H1 (cell line): ENCODE measurements at regions not wholly inside any gene's neighbourhood (a gene's known extent, or its start where the extent isn't known, plus 50 kb on each side); places are given as distances from the start of the nearest gene placed in this dataset.

Experiments used
- CTCF ChIA-PET: fragments of 300-600 bp; sonication (Branson Sonifier 250); formaldehyde crosslinking; loops from one replicate; lab custom pipeline; 2021; ENCODE audit not compliant: partially characterized antibody; lab: Charles Lee
- POLR2A ChIA-PET: fragments of 300-600 bp; sonication (Branson Sonifier 250); formaldehyde crosslinking; loops from one replicate; lab custom pipeline; 2021; ENCODE audit warnings: inconsistent platforms; ENCODE audit not compliant: partially characterized antibody; lab: Charles Lee
- DNase-seq, 2 experiments: peaks; one replicate each; pipeline versions ENCODE4 v3.0.0 to v3.0.0-alpha.2; 2010 to 2022; ENCODE audit warnings: low spot score in 2 of 2, low read depth in 1 of 2, mixed read lengths in 1 of 2
- FAIRE-seq: peaks from 2 replicates; lab custom pipeline; 2011; peaks lifted over from hg19 to GRCh38; lab: Jason Lieb, UNC
- H2AFZ ChIP-seq: 2 replicates; pipeline ENCODE4 v1.8.1; 2012; ENCODE audit warnings: low read length, inconsistent platforms
- H2AK5ac ChIP-seq: 2 replicates; pipeline ENCODE4 v1.6.1; 2013; ENCODE audit warnings: low read depth, low read length
- H2BK120ac ChIP-seq: replicated peaks from 2 replicates; pipeline ENCODE3; 2013; ENCODE audit warnings: low read depth, low read length, inconsistent platforms
- H2BK12ac ChIP-seq: 2 replicates; pipeline ENCODE4 v1.6.1; 2013; ENCODE audit warnings: low read depth, low read length
- H2BK15ac ChIP-seq: 2 replicates; pipeline ENCODE4 v1.6.1; 2013; ENCODE audit warnings: low read length
- H2BK20ac ChIP-seq: 2 replicates; pipeline ENCODE4 v1.6.1; 2013; ENCODE audit warnings: low read length
- H2BK5ac ChIP-seq: 2 replicates; pipeline ENCODE4 v1.6.1; 2013; ENCODE audit warnings: low read depth, low read length
- H3K14ac ChIP-seq: 2 replicates; pipeline ENCODE4 v1.6.1; 2013; ENCODE audit warnings: inconsistent platforms; ENCODE audit not compliant: insufficient read length
- H3K18ac ChIP-seq: 2 replicates; pipeline ENCODE4 v1.6.1; 2013; ENCODE audit warnings: low read length; ENCODE audit errors: extremely low read depth
- H3K23ac ChIP-seq: 2 replicates; pipeline ENCODE4 v1.6.1; 2013; ENCODE audit warnings: inconsistent platforms; ENCODE audit not compliant: insufficient read length
- H3K23me2 ChIP-seq: 2 replicates; pipeline ENCODE4 v1.6.1; 2013; ENCODE audit warnings: low read depth, low read length
- H3K27ac ChIP-seq: 2 replicates; pipeline ENCODE4 v1.6.1; 2011; ENCODE audit warnings: low read depth, low read length, inconsistent platforms
- H3K27me3 ChIP-seq, 4 experiments: replicated peaks in 1 of 4; 1 replicate in 1 of 4; 2 replicates in 3 of 4; pipeline versions ENCODE4 v1.6.1 to v1.8.1; 2011 to 2013; ENCODE audit warnings: low read length in 3 of 4, mild to moderate bottlenecking in 3 of 4, inconsistent platforms in 2 of 4, mixed read lengths in 2 of 4, moderate library complexity in 1 of 4; ENCODE audit not compliant: control insufficient read depth in 3 of 4, insufficient read depth in 3 of 4; ENCODE audit errors: extremely low read depth in 1 of 4
- H3K36me3 ChIP-seq, 4 experiments: 2 replicates each; pipeline versions ENCODE4 v1.6.1 to v1.8.1; 2011 to 2013; ENCODE audit warnings: mild to moderate bottlenecking in 4 of 4, low read length in 3 of 4, moderate library complexity in 2 of 4, control low read depth in 1 of 4, inconsistent platforms in 1 of 4; ENCODE audit not compliant: insufficient read depth in 4 of 4, control insufficient read depth in 2 of 4
- H3K4ac ChIP-seq: replicated peaks from 2 replicates; pipeline ENCODE3; 2013; ENCODE audit warnings: low read length, low read depth, mixed read lengths, inconsistent platforms; ENCODE audit not compliant: insufficient read length
- H3K4me1 ChIP-seq, 4 experiments: replicated peaks in 1 of 4; 1 replicate in 1 of 4; 2 replicates in 3 of 4; pipeline versions ENCODE4 v1.6.1 to v1.8.1; 2011 to 2013; ENCODE audit warnings: low read length in 3 of 4, inconsistent platforms in 2 of 4, mixed read lengths in 1 of 4; ENCODE audit not compliant: insufficient read depth in 4 of 4, control insufficient read depth in 3 of 4
- H3K4me2 ChIP-seq, 2 experiments: 2 replicates each; pipeline versions ENCODE4 v1.6.1 to v1.8.1; 2011 to 2013; ENCODE audit warnings: low read depth in 2 of 2, low read length in 2 of 2, control low read depth in 1 of 2, inconsistent platforms in 1 of 2, mild to moderate bottlenecking in 1 of 2; ENCODE audit not compliant: insufficient read depth in 1 of 2
- H3K4me3 ChIP-seq, 4 experiments: fragments of 200-600, 300-600 bp in 1 of 4; sonication (generic), shearing (Covaris generic), sonication (Bioruptor Twin) in 1 of 4; 2 replicates each; pipeline versions ENCODE4 v1.5.1 to v1.8.1; 2011 to 2016; ENCODE audit warnings: low read length in 4 of 4, low read depth in 3 of 4, control low read depth in 2 of 4, inconsistent platforms in 2 of 4, mild to moderate bottlenecking in 2 of 4, mixed read lengths in 1 of 4, moderate library complexity in 1 of 4; ENCODE audit not compliant: insufficient read depth in 2 of 4; ENCODE audit errors: extremely low read depth in 1 of 4
- H3K56ac ChIP-seq: replicated peaks from 2 replicates; pipeline ENCODE3; 2013; ENCODE audit warnings: low read depth, mild to moderate bottlenecking, mixed read lengths, low read length, inconsistent platforms; ENCODE audit not compliant: insufficient read length
- H3K79me1 ChIP-seq: 2 replicates; pipeline ENCODE4 v1.6.1; 2013; ENCODE audit warnings: low read depth, low read length, control low read depth
- H3K79me2 ChIP-seq, 2 experiments: 2 replicates each; pipeline versions ENCODE4 v1.6.1 to v1.8.1; 2012 to 2013; ENCODE audit warnings: low read length in 2 of 2, mild to moderate bottlenecking in 2 of 2, inconsistent platforms in 1 of 2; ENCODE audit not compliant: insufficient read depth in 2 of 2, control insufficient read depth in 1 of 2
- H3K9ac ChIP-seq, 4 experiments: replicated peaks in 1 of 4; 1 replicate in 1 of 4; 2 replicates in 3 of 4; pipeline versions ENCODE4 v1.6.1 to v1.8.1; 2011 to 2013; ENCODE audit warnings: low read depth in 3 of 4, low read length in 3 of 4, control low read depth in 2 of 4, mild to moderate bottlenecking in 2 of 4, moderate library complexity in 2 of 4, inconsistent platforms in 1 of 4; ENCODE audit errors: extremely low read depth in 1 of 4
- H3K9me3 ChIP-seq, 2 experiments: 2 replicates each; pipeline versions ENCODE4 v1.6.1 to v1.8.1; 2012 to 2013; ENCODE audit warnings: mild to moderate bottlenecking in 2 of 2, moderate library complexity in 2 of 2, control low read depth in 1 of 2, inconsistent platforms in 1 of 2, low read depth in 1 of 2, low read length in 1 of 2, mixed read lengths in 1 of 2; ENCODE audit not compliant: insufficient read depth in 2 of 2
- H4K20me1 ChIP-seq, 2 experiments: replicated peaks in 1 of 2; 2 replicates each; pipeline versions ENCODE3 to v1.8.1; 2011 to 2013; ENCODE audit warnings: inconsistent platforms in 2 of 2, low read length in 2 of 2, mild to moderate bottlenecking in 1 of 2; ENCODE audit not compliant: insufficient read depth in 2 of 2, control insufficient read depth in 1 of 2
- H4K5ac ChIP-seq: 2 replicates; pipeline ENCODE4 v1.6.1; 2013; ENCODE audit warnings: low read length, low read depth, mixed read lengths, inconsistent platforms; ENCODE audit not compliant: insufficient read length
- H4K8ac ChIP-seq: 2 replicates; pipeline ENCODE4 v1.8.0; 2013; ENCODE audit warnings: mild to moderate bottlenecking, moderate library complexity, low read length, inconsistent platforms; ENCODE audit not compliant: insufficient read depth; ENCODE audit errors: extremely low read depth
- H4K91ac ChIP-seq: replicated peaks from 2 replicates; pipeline ENCODE3; 2013; ENCODE audit warnings: low read length, mixed read lengths, inconsistent platforms; ENCODE audit not compliant: insufficient read length
- CHD1 ChIP-seq: IDR thresholded peaks from 2 replicates; pipeline ENCODE4 v1.6.1; 2012; ENCODE audit warnings: low read depth, low read length, improper control_type of control experiment
- CREB1 ChIP-seq: IDR thresholded peaks from 2 replicates; pipeline ENCODE4 v1.6.1; 2012; ENCODE audit warnings: inconsistent platforms
- EP300 ChIP-seq, 2 experiments: IDR thresholded peaks; 1 replicate in 1 of 2; 2 replicates in 1 of 2; pipeline ENCODE4 v1.6.1; 2011 to 2012; ENCODE audit warnings: low read depth in 2 of 2, low read length in 2 of 2, mild to moderate bottlenecking in 2 of 2, borderline replicate concordance in 1 of 2, inconsistent platforms in 1 of 2, moderate library complexity in 1 of 2
- JUN ChIP-seq: IDR thresholded peaks from 2 replicates; pipeline ENCODE4 v1.6.1; 2011; ENCODE audit warnings: low read depth, mild to moderate bottlenecking, improper control_type of control experiment, low read length
- KDM4A ChIP-seq: IDR thresholded peaks from one replicate; pipeline ENCODE4 v1.7.1; 2012; ENCODE audit warnings: low read depth, mild to moderate bottlenecking, moderate library complexity, low read length, inconsistent platforms; ENCODE audit not compliant: severe bottlenecking
- SAP30 ChIP-seq: fragments of 300-600 bp; sonication (generic); IDR thresholded peaks from 2 replicates; pipeline ENCODE4 v1.7.1; 2012; ENCODE audit warnings: low read length, moderate library complexity, mild to moderate bottlenecking, inconsistent platforms; ENCODE audit not compliant: insufficient read depth, insufficient replicate concordance
- SP1 ChIP-seq: IDR thresholded peaks from 2 replicates; pipeline ENCODE4 v1.6.1; 2011; ENCODE audit warnings: low read depth, low read length
- TAF1 ChIP-seq: IDR thresholded peaks from 2 replicates; pipeline ENCODE4 v1.6.1; 2011; ENCODE audit warnings: mild to moderate bottlenecking, low read depth, low read length
- TCF12 ChIP-seq: IDR thresholded peaks from 2 replicates; pipeline ENCODE4 v1.6.1; 2011; ENCODE audit warnings: low read depth, mild to moderate bottlenecking, low read length
- WGBS, 2 experiments: shearing (Covaris generic) in 1 of 2; methylation state at CpG; one replicate each; pipeline versions ENCODE4 v1.1.6 to v1.1.7; 2013 to 2015; ENCODE audit warnings: low lambda C conversion rate in 2 of 2, mixed read lengths in 2 of 2, inconsistent platforms in 1 of 2, low coverage in 1 of 2, missing lambda C conversion rate in 1 of 2; ENCODE audit not compliant: insufficient replicate concordance in 2 of 2, insufficient coverage in 1 of 2, insufficient read length in 1 of 2; ENCODE audit errors: extremely low coverage in 1 of 2, missing lambda C conversion rate in 1 of 2; 5-methylcytosine and 5-hydroxymethylcytosine counted together
- TF ChIP-seq, protein P1 (sequence below): IDR thresholded peaks from 2 replicates; pipeline ENCODE4 v1.6.1; 2011; ENCODE audit warnings: low read length, improper control_type of control experiment

DNA sequence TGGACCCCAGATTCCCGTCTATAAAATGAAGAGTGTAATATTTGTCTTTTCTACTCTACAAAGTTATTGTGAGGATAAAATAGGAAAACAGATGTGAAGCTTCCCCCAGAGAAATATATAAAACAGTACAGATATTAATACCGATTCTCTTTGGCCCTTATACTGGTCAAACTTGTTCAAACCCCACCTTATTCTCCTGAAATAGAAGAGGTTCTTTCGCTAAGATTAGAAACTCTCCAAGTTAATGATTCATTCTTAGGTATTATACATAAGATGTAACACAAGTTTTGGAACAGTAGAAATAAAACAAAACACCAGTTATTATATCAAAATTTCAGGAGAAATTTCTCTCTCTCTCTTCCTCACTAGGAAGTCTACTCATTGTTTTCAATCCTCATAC lies 852.4 kb upstream of the ADAMTS5 start:
- TF ChIP-seq TAF1 (no peak), TCF12 (no peak), CREB1 (no peak), KDM4A (no peak), SP1 (no peak), JUN (no peak), EP300 (IDR thresholded peaks at IDR 0.05; ENCODE audit: borderline replicate concordance in 1 of 2, low read depth in 2 of 2, low read length in 2 of 2) (no peak), SAP30 (no peak), CHD1 (no peak)
- TF ChIP-seq, protein P1, sequence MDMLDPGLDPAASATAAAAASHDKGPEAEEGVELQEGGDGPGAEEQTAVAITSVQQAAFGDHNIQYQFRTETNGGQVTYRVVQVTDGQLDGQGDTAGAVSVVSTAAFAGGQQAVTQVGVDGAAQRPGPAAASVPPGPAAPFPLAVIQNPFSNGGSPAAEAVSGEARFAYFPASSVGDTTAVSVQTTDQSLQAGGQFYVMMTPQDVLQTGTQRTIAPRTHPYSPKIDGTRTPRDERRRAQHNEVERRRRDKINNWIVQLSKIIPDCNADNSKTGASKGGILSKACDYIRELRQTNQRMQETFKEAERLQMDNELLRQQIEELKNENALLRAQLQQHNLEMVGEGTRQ = no peak
- Histone ChIP-seq H4K8ac (no peak overlapping the region), H2AFZ (no peak overlapping the region), H3K23me2 (no peaks in the 10 kb centered on the region), H3K79me2 (no peaks in the 10 kb centered on the region), H4K91ac (no peak overlapping the region), H3K27ac (no peak overlapping the region), H3K4ac (no peak overlapping the region), H3K9me3 (no peaks in the 10 kb centered on the region), H3K27me3 (no peaks in the 10 kb centered on the region), H4K5ac (no peak overlapping the region), H3K18ac (no peak overlapping the region), H3K14ac (no peak overlapping the region), H2BK20ac (no peak overlapping the region), H3K4me2 (no peak overlapping the region), H3K4me3 (no peak overlapping the region), H2AK5ac (no peak overlapping the region), H4K20me1 (no peaks in the 10 kb centered on the region), H2BK12ac (no peak overlapping the region), H2BK5ac (no peak overlapping the region), H3K79me1 (no peaks in the 10 kb centered on the region), H2BK15ac (no peak overlapping the region), H3K4me1 (no peaks in the 10 kb centered on the region), H3K36me3 (no peaks in the 10 kb centered on the region), H2BK120ac (no peak overlapping the region), H3K56ac (no peak overlapping the region), H3K9ac (no peak overlapping the region), H3K23ac (no peak overlapping the region)
- ChIA-PET CTCF (no interaction called here), POLR2A (no interaction called here)
- WGBS, 2 experiments = 95% methylated on average over 3 of the region's 3 CpGs; no CpG with 5 or more reads in 1 of the 2 experiments
- DNase-seq (no peak), FAIRE-seq (no peak)
